Stomach (tissue), 8 donors: ENCODE measurements at regions not wholly inside any gene's neighbourhood (a gene's known extent, or its start where the extent isn't known, plus 50 kb on each side); places are given as distances from the start of the nearest gene placed in this dataset.

Experiments
- DNase-seq, 2 donors: peaks; one replicate each; pipeline versions ENCODE4 v3.0.0 to v3.0.0-alpha.2; 2013 to 2019
- H3K27ac ChIP-seq, 5 donors: fragments of 200-600 bp in 4 of 5; sonication (generic) in 4 of 5; one replicate each; pipeline ENCODE4 v1.5.1; 2013 to 2019; ENCODE audit warnings: mild to moderate bottlenecking in 1 of 5, moderate library complexity in 1 of 5
- H3K27me3 ChIP-seq, 3 donors: fragments of 200-600 bp; sonication (generic); one replicate each; pipeline ENCODE4 v1.5.1; 2017 to 2019; ENCODE audit warnings: mixed run types in 1 of 3
- H3K36me3 ChIP-seq, 4 donors: fragments of 200-600 bp; sonication (generic); 1 replicate in 3 of 4; 2 replicates in 1 of 4; pipeline ENCODE4 v1.5.1; 2016 to 2019
- H3K4me1 ChIP-seq, 4 donors: fragments of 200-600 bp; sonication (generic); one replicate each; pipeline ENCODE4 v1.5.1; 2016 to 2019
- H3K4me3 ChIP-seq, 4 donors: fragments of 200-600 bp; sonication (generic) in 3 of 4; one replicate each; pipeline ENCODE4 v1.5.1; 2016 to 2019; ENCODE audit warnings: mild to moderate bottlenecking in 1 of 4
- H3K9me3 ChIP-seq, 4 donors: fragments of 200-600 bp; sonication (generic); one replicate each; pipeline ENCODE4 v1.5.1; 2016 to 2019
- CTCF ChIP-seq, 7 experiments: fragments of 450-650 bp in 4 of 7; fragments of 200-600 bp in 3 of 7; sonication (generic) in 3 of 7; IDR thresholded peaks; one replicate each; pipeline ENCODE4 v1.5.1; 2016 to 2019; ENCODE audit warnings: antibody characterized with exemption in 7 of 7, control low read depth in 2 of 7, mild to moderate bottlenecking in 1 of 7
- EP300 ChIP-seq: sonication (generic); formaldehyde crosslinking; IDR thresholded peaks from one replicate; pipeline ENCODE4 v1.6.1; 2017; ENCODE audit warnings: antibody characterized with exemption
- POLR2A ChIP-seq, 4 donors: fragments of 450-650 bp; IDR thresholded peaks; one replicate each; pipeline ENCODE4 v1.6.1; 2016; ENCODE audit warnings: antibody characterized with exemption in 4 of 4, control low read depth in 2 of 4, mild to moderate bottlenecking in 1 of 4, moderate library complexity in 1 of 4
- POLR2AphosphoS5 ChIP-seq, 3 donors: sonication (generic); formaldehyde crosslinking; IDR thresholded peaks; one replicate each; pipeline ENCODE4 v1.6.1; 2016; ENCODE audit warnings: antibody characterized with exemption in 3 of 3
- WGBS, 5 donors: extraction: QIAGEN DNeasy Blood & Tissue Kit in 3 of 5; methylation state at CpG; one replicate each; pipeline versions ENCODE4 v1.1.5 to v1.1.7; 2013 to 2018; 5-methylcytosine and 5-hydroxymethylcytosine counted together
- intact Hi-C: fragments of 100-400 bp; cut with DNase I; formaldehyde crosslinking; loops from one replicate; pipeline ENCODE4 v1.15.1; 2023; ENCODE audit warnings: low total_unique reads
- donor health status: healthy with polysubstance abuse.
- donor health status: Bipolar disorder and iron deficiency.
- donor health status: healthy.

GRCh38 chr3:18740631-18741583 is 315.8 kb upstream of the SATB1 start:
- intact Hi-C loops, result no loop called here
- DNase-seq, result peak in 1 of 2 donors; percentile 54

DNA sequence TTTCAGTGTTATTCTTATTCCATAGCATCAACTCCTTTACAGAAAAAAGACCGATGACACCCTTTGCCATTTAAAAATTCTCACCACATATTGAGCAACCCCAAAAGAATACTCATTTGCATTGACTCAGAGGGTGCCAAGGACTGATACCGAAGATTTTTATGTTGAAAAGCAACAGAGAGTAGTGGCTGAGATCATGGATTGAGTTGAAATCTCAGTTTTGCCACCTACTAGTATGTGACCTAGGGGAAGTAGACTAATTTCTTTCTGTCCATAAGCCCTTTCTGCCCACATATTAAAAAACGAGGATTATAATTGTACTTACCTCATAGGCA is 313.9 kb upstream of the SATB1 start:
- WGBS, 5 donors, result 70 to 88% (median 80%) methylated on average over 3 of the region's 3 CpGs

More at GRCh38 chr3:18740631-18741583, 315.8 kb upstream of the SATB1 start:
- TF ChIP-seq CTCF (IDR thresholded peaks at IDR 0.05) (no peak), POLR2A (IDR thresholded peaks at IDR 0.05) (no peak)
- Histone ChIP-seq H3K4me1 (no peaks in the 10 kb centered on the region), H3K36me3 (no peaks in the 10 kb centered on the region), H3K27me3 (no peaks in the 10 kb centered on the region), H3K4me3 (no peak overlapping the region), H3K9me3 (no peaks in the 10 kb centered on the region), H3K27ac (peak overlapping the region in 3 of 5 donors; percentile 0 to 48 (median 43))
- WGBS, 5 donors, result 74 to 80% (median 77%) methylated on average over 12 of the region's 12 CpGs

DNA sequence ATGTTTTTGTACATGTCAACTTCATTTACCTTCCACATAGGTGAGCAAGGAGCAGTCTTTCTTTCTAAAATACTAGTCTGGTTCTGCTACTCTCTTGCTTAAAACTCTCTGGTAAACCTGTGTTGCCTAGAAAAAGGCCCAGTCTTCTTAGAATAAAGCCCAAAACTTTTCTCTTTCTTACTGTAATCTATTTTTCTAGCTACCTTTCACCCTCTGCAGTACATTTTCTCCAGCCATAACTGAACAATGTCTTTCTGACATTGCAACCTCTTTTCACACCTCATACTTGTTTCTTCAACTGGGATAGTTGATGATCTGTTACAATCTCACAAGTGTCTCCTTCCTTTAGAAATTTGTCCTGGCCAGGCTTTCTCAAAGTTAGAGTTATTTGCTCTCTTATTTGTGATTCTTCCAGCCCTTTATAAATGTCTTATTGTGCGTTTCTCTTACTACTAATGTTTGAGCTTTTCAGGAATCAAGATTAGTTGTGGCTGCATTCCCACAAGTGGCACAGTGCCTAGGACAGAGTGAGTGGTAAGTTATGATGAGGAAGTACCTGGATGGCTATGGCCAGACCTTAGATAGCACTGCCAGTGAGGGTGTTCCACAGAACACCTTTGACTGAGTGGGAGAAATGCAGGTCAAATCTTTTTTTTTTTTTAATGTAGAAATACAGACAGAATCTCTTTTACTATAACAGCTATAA is 313.4 kb upstream of the SATB1 start:
- Histone ChIP-seq H3K27ac (no peak overlapping the region), H3K36me3 (no peaks in the 10 kb centered on the region), H3K4me1 (no peaks in the 10 kb centered on the region), H3K9me3 (no peaks in the 10 kb centered on the region), H3K4me3 (no peak overlapping the region), H3K27me3 (no peaks in the 10 kb centered on the region)
- WGBS, 5 donors, result 28 to 65% (median 55%) methylated on average over 1 of the region's 1 CpG
- TF ChIP-seq POLR2A (IDR thresholded peaks at IDR 0.05) (no peak), POLR2AphosphoS5 (IDR thresholded peaks at IDR 0.05) (no peak), CTCF (IDR thresholded peaks at IDR 0.05) (no peak), EP300 (no peak)
- DNase-seq, result no peak
- intact Hi-C loops, result no loop called here

More for the DNA sequence above, 313.9 kb upstream of the SATB1 start:
- intact Hi-C loops, result no loop called here
- TF ChIP-seq EP300, result no peak
- no peak for TF ChIP-seq POLR2AphosphoS5 (IDR thresholded peaks at IDR 0.05)
- TF ChIP-seq POLR2A (IDR thresholded peaks at IDR 0.05), result no peak
- no peak for TF ChIP-seq CTCF (IDR thresholded peaks at IDR 0.05)
- Histone ChIP-seq H3K4me3 (no peak overlapping the region), H3K27me3 (no peaks in the 10 kb centered on the region), H3K27ac (no peak overlapping the region), H3K9me3 (no peaks in the 10 kb centered on the region), H3K36me3 (no peaks in the 10 kb centered on the region), H3K4me1 (no peaks in the 10 kb centered on the region)
- no peak for DNase-seq

GRCh38 chr3:18735005-18735404 is 309.9 kb upstream of the SATB1 start:
- Histone ChIP-seq H3K36me3 (no peaks in the 10 kb centered on the region), H3K4me1 (no peaks in the 10 kb centered on the region), H3K4me3 (no peak overlapping the region), H3K27me3 (no peaks in the 10 kb centered on the region), H3K27ac (no peak overlapping the region), H3K9me3 (no peaks in the 10 kb centered on the region)
- TF ChIP-seq POLR2A (IDR thresholded peaks at IDR 0.05) (no peak), POLR2AphosphoS5 (IDR thresholded peaks at IDR 0.05) (no peak), CTCF (IDR thresholded peaks at IDR 0.05) (no peak), EP300 (no peak)
- DNase-seq, result peak in 1 of 2 donors; percentile 33
- intact Hi-C loops, result no loop called here
- 64 to 90% (median 81%) methylated on average over 2 of the region's 2 CpGs for WGBS, 5 donors
